Neural progenitor cell (in vitro differentiated cells): ENCODE measurements at regions not wholly inside any gene's neighbourhood (a gene's known extent, or its start where the extent isn't known, plus 50 kb on each side); places are given as distances from the start of the nearest gene placed in this dataset.

Source experiments
- CTCF ChIP-seq: fragments of 200-600 bp; sonication (generic); IDR thresholded peaks from 2 replicates; pipeline ENCODE4 v1.5.1; 2017; ENCODE audit warnings: antibody characterized with exemption, mild to moderate bottlenecking
- EZH2 ChIP-seq: fragments of 200-600 bp; sonication (generic); IDR thresholded peaks from 2 replicates; pipeline ENCODE4 v1.6.1; 2017; ENCODE audit warnings: antibody characterized with exemption, mild to moderate bottlenecking, moderate library complexity
- EZH2phosphoT487 ChIP-seq: fragments of 200-600 bp; sonication (generic); IDR thresholded peaks from 2 replicates; pipeline ENCODE4 v1.6.1; 2017; ENCODE audit warnings: antibody characterized with exemption

- TF ChIP-seq CTCF (no peak), EZH2 (no peak), EZH2phosphoT487 (no peak)
Measured at GRCh38 chr5:3466392-3466791, 129.2 kb upstream of the IRX1 start.
